ENCODE measurements at regions not wholly inside any gene's neighbourhood (a gene's known extent, or its start where the extent isn't known, plus 50 kb on each side); places are given as distances from the start of the nearest gene placed in this dataset.
A peak's percentile ranks its signal among the peaks of the same experiment; 100 is the strongest.
"Not testable (repeated sequence)": the region's sequence is repeated elsewhere in the genome, so short reads cannot be mapped to it uniquely, and the experiment has no call there.

GRCh38 chr2:101583861-101584260 is 108.9 kb upstream of the RFX8 start:
- H3K4me3 ChIP-seq, result no peak overlapping the region
- ATAC-seq (no peak), DNase-seq (no peak)
- peaks cover 0 to 9% of the 10 kb centered on the region in 2 donors for H3K9me3 ChIP-seq
- no peaks in the 10 kb centered on the region for H3K4me1 ChIP-seq
- TF ChIP-seq, protein P1, sequence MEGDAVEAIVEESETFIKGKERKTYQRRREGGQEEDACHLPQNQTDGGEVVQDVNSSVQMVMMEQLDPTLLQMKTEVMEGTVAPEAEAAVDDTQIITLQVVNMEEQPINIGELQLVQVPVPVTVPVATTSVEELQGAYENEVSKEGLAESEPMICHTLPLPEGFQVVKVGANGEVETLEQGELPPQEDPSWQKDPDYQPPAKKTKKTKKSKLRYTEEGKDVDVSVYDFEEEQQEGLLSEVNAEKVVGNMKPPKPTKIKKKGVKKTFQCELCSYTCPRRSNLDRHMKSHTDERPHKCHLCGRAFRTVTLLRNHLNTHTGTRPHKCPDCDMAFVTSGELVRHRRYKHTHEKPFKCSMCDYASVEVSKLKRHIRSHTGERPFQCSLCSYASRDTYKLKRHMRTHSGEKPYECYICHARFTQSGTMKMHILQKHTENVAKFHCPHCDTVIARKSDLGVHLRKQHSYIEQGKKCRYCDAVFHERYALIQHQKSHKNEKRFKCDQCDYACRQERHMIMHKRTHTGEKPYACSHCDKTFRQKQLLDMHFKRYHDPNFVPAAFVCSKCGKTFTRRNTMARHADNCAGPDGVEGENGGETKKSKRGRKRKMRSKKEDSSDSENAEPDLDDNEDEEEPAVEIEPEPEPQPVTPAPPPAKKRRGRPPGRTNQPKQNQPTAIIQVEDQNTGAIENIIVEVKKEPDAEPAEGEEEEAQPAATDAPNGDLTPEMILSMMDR (IDR thresholded peaks at IDR 0.05), result no peak
- H3K27me3 ChIP-seq, result no peaks in the 10 kb centered on the region
- intact Hi-C loops (cut with DNase I), result no loop called here
- no peak overlapping the region for H3K27ac ChIP-seq
- no peaks in the 10 kb centered on the region for H3K36me3 ChIP-seq

- Histone ChIP-seq H3K36me3 (no peaks in the 10 kb centered on the region), H3K4me3 (no peak overlapping the region), H3K27me3 (no peaks in the 10 kb centered on the region), H3K27ac (no peak overlapping the region), H3K9me3 (peaks cover 0 to 5% of the 10 kb centered on the region in 2 donors), H3K4me1 (no peaks in the 10 kb centered on the region)
- DNase-seq (no peak), ATAC-seq (no peak)
- intact Hi-C loops (cut with DNase I), result no loop called here
- TF ChIP-seq, protein P1 (IDR thresholded peaks at IDR 0.05), result no peak
Observed at GRCh38 chr2:101581675-101582299, 106.9 kb upstream of the RFX8 start.

DNA sequence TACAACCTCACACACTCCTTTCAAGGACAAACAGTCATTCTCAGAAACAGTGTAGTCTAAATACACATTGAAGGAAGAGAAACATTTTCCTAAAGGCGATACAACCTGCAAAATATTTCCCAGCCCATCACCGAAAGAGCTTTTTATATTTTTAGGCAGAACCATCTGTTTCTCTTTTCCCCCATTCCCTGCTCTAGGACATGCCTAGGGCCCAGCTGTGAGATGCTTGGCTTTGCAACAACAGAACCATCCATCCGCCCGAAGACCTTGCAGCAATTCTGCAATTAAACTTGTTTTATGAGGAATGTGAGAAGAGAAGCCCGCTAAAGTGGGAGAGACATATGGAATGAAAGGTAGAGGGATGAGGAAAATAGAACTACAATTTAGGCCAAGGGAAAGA is 105.6 kb upstream of the RFX8 start:
- H3K27me3 ChIP-seq, result no peaks in the 10 kb centered on the region
- H3K4me1 ChIP-seq, result no peaks in the 10 kb centered on the region
- no peak overlapping the region for H3K27ac ChIP-seq
- ATAC-seq (no peak), DNase-seq (no peak)
- intact Hi-C loops (cut with DNase I), result no loop called here
- TF ChIP-seq, protein P1 (IDR thresholded peaks at IDR 0.05), result no peak
- H3K4me3 ChIP-seq, result no peak overlapping the region
- H3K9me3 ChIP-seq, result peaks cover 0 to 5% of the 10 kb centered on the region in 2 donors
- no peaks in the 10 kb centered on the region for H3K36me3 ChIP-seq

DNA sequence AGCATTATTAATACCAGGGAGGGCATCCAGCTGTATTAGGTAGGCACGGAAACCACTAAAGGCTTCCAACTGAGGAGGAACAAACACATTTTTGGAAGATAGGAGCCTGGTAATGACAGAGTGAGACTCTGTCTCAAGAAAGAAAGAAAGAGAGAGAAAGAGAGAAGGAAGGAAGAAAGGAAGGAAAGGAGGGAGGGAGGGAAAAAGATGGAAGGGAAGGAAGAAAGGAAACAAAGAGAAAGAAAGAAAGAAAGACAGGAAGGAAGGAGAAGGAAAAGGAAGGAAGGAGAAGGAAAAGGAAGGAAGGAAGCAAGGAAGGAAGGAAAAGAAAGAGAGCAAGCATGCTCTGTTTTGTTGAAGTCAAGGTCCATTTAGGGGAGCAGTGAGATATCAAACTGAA is 103.8 kb upstream of the RFX8 start:
- H3K4me1 ChIP-seq, result no peaks in the 10 kb centered on the region

DNA sequence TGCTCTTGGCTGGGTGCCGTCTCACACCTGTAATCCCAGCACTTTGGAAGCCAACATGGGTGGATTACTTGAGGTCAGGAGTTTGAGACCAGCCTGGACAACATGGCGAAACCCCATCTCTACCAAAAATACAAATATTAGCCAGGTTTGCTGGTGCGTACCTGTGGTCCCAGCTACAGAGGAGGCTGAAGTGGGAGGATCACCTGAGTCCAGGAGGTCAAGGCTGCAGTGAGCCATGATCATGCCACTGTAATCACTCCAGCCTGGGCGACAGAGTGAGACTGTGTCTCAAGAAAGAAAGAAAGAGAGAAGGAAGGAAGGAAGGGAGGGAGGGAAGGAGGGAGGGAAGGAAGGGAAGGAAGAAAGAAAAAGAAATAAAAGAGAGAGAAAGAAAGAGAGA is 103.2 kb upstream of the RFX8 start:
- H3K27ac ChIP-seq; intact Hi-C loops (cut with DNase I); DNase-seq; H3K4me3 ChIP-seq; H3K9me3 ChIP-seq; ATAC-seq; H3K27me3 ChIP-seq; H3K4me1 ChIP-seq; H3K36me3 ChIP-seq: not testable (repeated sequence)

More for the DNA sequence above, 103.8 kb upstream of the RFX8 start:
- Histone ChIP-seq H3K9me3 (no peaks in the 10 kb centered on the region), H3K36me3 (no peaks in the 10 kb centered on the region), H3K27me3 (no peaks in the 10 kb centered on the region), H3K4me3 (no peak overlapping the region), H3K27ac (no peak overlapping the region)
- DNase-seq (no peak), ATAC-seq (no peak)
- TF ChIP-seq, protein P1 (IDR thresholded peaks at IDR 0.05), result no peak
- intact Hi-C loops (cut with DNase I), result no loop called here

DNA sequence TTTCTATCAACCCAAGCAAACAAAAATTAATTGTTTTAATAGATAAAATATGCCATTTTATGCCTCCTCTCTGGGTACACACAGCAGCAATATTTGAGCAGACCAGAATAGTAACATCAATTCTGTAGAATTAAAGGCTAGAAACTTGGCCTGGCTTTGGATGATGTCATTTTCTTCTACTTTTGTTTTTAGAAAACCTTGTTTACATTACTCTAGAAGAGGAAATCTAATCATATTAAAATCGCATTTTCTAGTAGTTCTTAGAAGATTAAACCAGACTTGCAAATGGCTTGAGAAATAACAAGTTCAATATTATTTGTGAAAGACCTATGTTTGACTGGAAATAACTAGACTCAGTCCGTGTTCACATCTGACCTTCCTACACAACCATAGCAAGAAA is 102.3 kb upstream of the RFX8 start:
- Histone ChIP-seq H3K36me3 (no peaks in the 10 kb centered on the region), H3K27ac (no peak overlapping the region), H3K4me3 (no peak overlapping the region), H3K9me3 (no peaks in the 10 kb centered on the region), H3K27me3 (no peaks in the 10 kb centered on the region), H3K4me1 (no peaks in the 10 kb centered on the region)
- TF ChIP-seq, protein P1 (IDR thresholded peaks at IDR 0.05), result no peak
- ATAC-seq, result no peak
- peak in 2 of 4 donors; percentile 63 to 73 for DNase-seq
- intact Hi-C loops (cut with DNase I), result no loop called here

Data from left lung (tissue), 4 donors.